Pancreas (tissue), 10 donors: ENCODE measurements at regions not wholly inside any gene's neighbourhood (a gene's known extent, or its start where the extent isn't known, plus 50 kb on each side); places are given as distances from the start of the nearest gene placed in this dataset.
"Not testable (repeated sequence)": the region's sequence is repeated elsewhere in the genome, so short reads cannot be mapped to it uniquely, and the experiment has no call there.

ENCODE experiments used
- ATAC-seq, 4 donors: fragments of 200-7000 bp; cut with Tn5 transposase; one replicate each; pipeline versions ENCODE4 v1.8.0 to v1.9.1; 2020; ENCODE audit warnings: mild to moderate bottlenecking in 4 of 4, moderate library complexity in 4 of 4
- DNase-seq, 6 donors: peaks; one replicate each; pipeline ENCODE4 v3.0.0-alpha.2; 2020
- FAIRE-seq: peaks from 2 replicates; lab custom pipeline; 2012; peaks lifted over from hg19 to GRCh38; lab: Jason Lieb, UNC
- H3K27ac ChIP-seq, 4 donors: fragments of 200-600 bp; sonication (generic); 1 replicate in 3 of 4; 2 replicates in 1 of 4; pipeline versions ENCODE4 v1.5.0 to v1.8.0; 2020
- H3K27me3 ChIP-seq, 4 donors: fragments of 200-600 bp; one replicate each; pipeline ENCODE4 v1.8.0; 2021
- H3K36me3 ChIP-seq, 3 donors: fragments of 200-600 bp; sonication (generic) in 1 of 3; one replicate each; pipeline versions ENCODE4 v1.5.0 to v1.8.0; 2020 to 2021
- H3K4me1 ChIP-seq, 3 donors: fragments of 200-600 bp; one replicate each; pipeline ENCODE4 v1.8.0; 2021
- H3K4me3 ChIP-seq, 4 donors: fragments of 200-600 bp; sonication (generic) in 2 of 4; one replicate each; pipeline versions ENCODE4 v1.5.0 to v1.8.0; 2020 to 2021
- H3K9me3 ChIP-seq, 4 donors: fragments of 200-600 bp; one replicate each; pipeline ENCODE4 v1.8.0; 2021
- WGBS, 2 donors: extraction: QIAGEN DNeasy Blood & Tissue Kit; methylation state at CpG; one replicate each; pipeline ENCODE4 v1.1.7; 2013; 5-methylcytosine and 5-hydroxymethylcytosine counted together
- intact Hi-C, 3 donors: fragments of 100-400 bp; cut with DNase I; formaldehyde crosslinking; loops; one replicate each; pipeline versions ENCODE4 v1.11.1 to v1.14.2; 2022
- TF ChIP-seq, protein P1 (sequence below), 4 donors: fragments of 200-600 bp; sonication (generic) in 3 of 4; IDR thresholded peaks; one replicate each; pipeline versions ENCODE4 v1.5.0 to v1.8.0; 2021; ENCODE audit warnings: antibody characterized with exemption in 4 of 4
- donor health status: healthy with polysubstance abuse.
- donor health status: DM: no; HTN: no; CAD: no; lungs with moderate emphysema.
- donor health status: DM: no; HTN: no; CAD: no.
- donor health status: control.
- donor health status: control.
- donor health status: Bipolar disorder and iron deficiency.
- donor health status: DM: yes; HTN: yes; CAD: no.
- donor health status: DM: no; HTN: no; CAD: no.
- donor health status: DM: no; HTN: no; CAD: no.
- donor health status: DM: yes; HTN: yes; CAD: no.

DNA sequence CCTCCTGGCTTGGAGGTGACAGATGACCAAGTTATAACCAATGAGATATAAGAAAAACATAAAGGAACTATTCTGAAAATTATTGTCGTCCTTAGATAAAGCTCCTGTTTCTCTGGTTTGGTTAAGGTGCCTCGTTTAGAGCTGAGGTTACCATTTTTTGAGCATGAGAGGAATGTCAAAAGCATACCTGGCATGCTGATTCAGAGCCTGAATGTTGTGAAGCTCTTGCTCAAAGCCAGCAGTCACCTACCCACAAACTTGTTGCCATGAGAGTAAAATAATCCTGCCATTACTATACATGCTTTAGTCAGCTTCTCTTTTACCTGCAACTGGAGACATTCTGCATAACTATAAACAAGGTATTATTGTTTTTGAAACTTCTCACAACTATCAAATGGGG, 1116.2 kb downstream of the DIAPH3 start:
- no peaks in the 10 kb centered on the region for H3K36me3 ChIP-seq
- DNase-seq (no peak), ATAC-seq (no peak), FAIRE-seq (no peak)
- no peaks in the 10 kb centered on the region for H3K9me3 ChIP-seq
- H3K4me1 ChIP-seq = no peaks in the 10 kb centered on the region
- 67 to 72% methylated on average over 2 of the region's 2 CpGs for WGBS, 2 donors
- H3K4me3 ChIP-seq = no peak overlapping the region
- TF ChIP-seq, protein P1, sequence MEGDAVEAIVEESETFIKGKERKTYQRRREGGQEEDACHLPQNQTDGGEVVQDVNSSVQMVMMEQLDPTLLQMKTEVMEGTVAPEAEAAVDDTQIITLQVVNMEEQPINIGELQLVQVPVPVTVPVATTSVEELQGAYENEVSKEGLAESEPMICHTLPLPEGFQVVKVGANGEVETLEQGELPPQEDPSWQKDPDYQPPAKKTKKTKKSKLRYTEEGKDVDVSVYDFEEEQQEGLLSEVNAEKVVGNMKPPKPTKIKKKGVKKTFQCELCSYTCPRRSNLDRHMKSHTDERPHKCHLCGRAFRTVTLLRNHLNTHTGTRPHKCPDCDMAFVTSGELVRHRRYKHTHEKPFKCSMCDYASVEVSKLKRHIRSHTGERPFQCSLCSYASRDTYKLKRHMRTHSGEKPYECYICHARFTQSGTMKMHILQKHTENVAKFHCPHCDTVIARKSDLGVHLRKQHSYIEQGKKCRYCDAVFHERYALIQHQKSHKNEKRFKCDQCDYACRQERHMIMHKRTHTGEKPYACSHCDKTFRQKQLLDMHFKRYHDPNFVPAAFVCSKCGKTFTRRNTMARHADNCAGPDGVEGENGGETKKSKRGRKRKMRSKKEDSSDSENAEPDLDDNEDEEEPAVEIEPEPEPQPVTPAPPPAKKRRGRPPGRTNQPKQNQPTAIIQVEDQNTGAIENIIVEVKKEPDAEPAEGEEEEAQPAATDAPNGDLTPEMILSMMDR (IDR thresholded peaks at IDR 0.05) = no peak
- intact Hi-C loops = no loop called here
- no peak overlapping the region for H3K27ac ChIP-seq
- H3K27me3 ChIP-seq = no peaks in the 10 kb centered on the region

DNA sequence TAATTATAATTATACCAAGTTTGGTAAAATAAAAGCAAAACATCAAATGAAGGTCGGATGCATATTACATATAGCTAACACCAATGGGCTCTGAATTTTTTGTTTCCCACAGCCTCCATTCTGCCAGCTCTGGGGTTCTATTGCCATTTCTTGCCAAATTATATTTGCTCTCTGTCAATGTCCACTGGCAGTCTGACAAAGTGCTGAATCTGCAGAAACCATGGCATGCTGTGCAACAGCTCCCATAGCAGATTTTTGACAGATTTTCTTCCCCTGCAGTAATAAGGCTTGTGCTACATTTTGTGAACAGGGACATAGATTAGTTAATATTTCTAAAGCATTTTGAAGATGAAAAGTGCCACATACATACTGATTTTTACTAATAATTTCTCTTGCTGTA, 1102.1 kb downstream of the DIAPH3 start:
- H3K27ac ChIP-seq = no peak overlapping the region
- intact Hi-C loops = no loop called here
- H3K4me1 ChIP-seq = no peaks in the 10 kb centered on the region
- 68 to 82% methylated on average over 1 of the region's 1 CpG for WGBS, 2 donors
- H3K9me3 ChIP-seq = no peaks in the 10 kb centered on the region
- no peak for FAIRE-seq
- ATAC-seq = no peak
- TF ChIP-seq, protein P1 (IDR thresholded peaks at IDR 0.05) = no peak
- DNase-seq = no peak
- no peak overlapping the region for H3K4me3 ChIP-seq
- H3K36me3 ChIP-seq = no peaks in the 10 kb centered on the region
- H3K27me3 ChIP-seq = no peaks in the 10 kb centered on the region

GRCh38 chr13:59064042-59064441, 1099.7 kb downstream of the DIAPH3 start:
- Histone ChIP-seq H3K9me3 (no peaks in the 10 kb centered on the region), H3K4me1 (no peaks in the 10 kb centered on the region), H3K36me3 (no peaks in the 10 kb centered on the region), H3K27ac (no peak overlapping the region), H3K27me3 (no peaks in the 10 kb centered on the region), H3K4me3 (no peak overlapping the region)
- no peak for FAIRE-seq
- intact Hi-C loops = no loop called here
- 78 to 91% methylated on average over 1 of the region's 1 CpG for WGBS, 2 donors
- ATAC-seq = no peak
- DNase-seq = no peak
- TF ChIP-seq, protein P1 (IDR thresholded peaks at IDR 0.05) = no peak

DNA sequence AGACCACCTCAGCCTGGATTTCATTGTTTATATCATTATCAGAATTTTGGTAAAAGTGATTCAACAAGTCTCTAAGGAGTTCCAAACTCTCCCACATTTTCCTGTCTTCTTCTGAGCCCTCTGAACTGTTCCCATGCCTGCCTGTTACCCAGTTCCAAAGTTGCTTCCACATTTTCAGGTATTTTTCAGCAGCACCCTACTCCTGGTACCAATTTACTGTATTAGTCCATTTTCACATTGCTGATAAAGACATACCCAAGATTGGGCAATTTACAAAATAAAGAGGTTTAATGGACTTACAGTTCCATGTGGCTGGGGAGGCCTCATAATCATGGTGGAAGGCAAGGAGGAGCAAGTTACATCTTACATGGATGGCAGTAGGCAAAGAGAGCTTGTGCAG, 1087.3 kb downstream of the DIAPH3 start:
- H3K27ac ChIP-seq, FAIRE-seq, intact Hi-C loops, H3K4me3 ChIP-seq, H3K27me3 ChIP-seq, H3K9me3 ChIP-seq, ATAC-seq, DNase-seq, H3K36me3 ChIP-seq, H3K4me1 ChIP-seq: not testable (repeated sequence)

- no peaks in the 10 kb centered on the region for H3K4me1 ChIP-seq
- ATAC-seq (no peak), FAIRE-seq (no peak), DNase-seq (no peak)
- H3K9me3 ChIP-seq = no peaks in the 10 kb centered on the region
- H3K27ac ChIP-seq = no peak overlapping the region
- no peak overlapping the region for H3K4me3 ChIP-seq
- no peaks in the 10 kb centered on the region for H3K36me3 ChIP-seq
- 84 to 90% methylated on average over 2 of the region's 2 CpGs for WGBS, 2 donors
- TF ChIP-seq, protein P1 (IDR thresholded peaks at IDR 0.05) = no peak
- intact Hi-C loops = no loop called here
- H3K27me3 ChIP-seq = no peaks in the 10 kb centered on the region
Measured at GRCh38 chr13:59086147-59086546, 1077.6 kb downstream of the DIAPH3 start.

- FAIRE-seq = no peak
- WGBS, 2 donors = 45 to 58% methylated on average over 2 of the region's 2 CpGs
- no peaks in the 10 kb centered on the region for H3K9me3 ChIP-seq
- H3K36me3 ChIP-seq = no peaks in the 10 kb centered on the region
- no peaks in the 10 kb centered on the region for H3K4me1 ChIP-seq
- no peak overlapping the region for H3K27ac ChIP-seq
- no peak for DNase-seq
- intact Hi-C loops = no loop called here
- no peaks in the 10 kb centered on the region for H3K27me3 ChIP-seq
- H3K4me3 ChIP-seq = no peak overlapping the region
- TF ChIP-seq, protein P1 (IDR thresholded peaks at IDR 0.05) = no peak
- no peak for ATAC-seq
Measured at GRCh38 chr13:59088716-59089115, 1075.0 kb downstream of the DIAPH3 start.
